GM12878 (cell line): ENCODE measurements at regions not wholly inside any gene's neighbourhood (a gene's known extent, or its start where the extent isn't known, plus 50 kb on each side); places are given as distances from the start of the nearest gene placed in this dataset.

Experiments used
- ATAC-seq: fragments of 200-7000 bp; cut with Tn5 transposase; 3 replicates; pipeline ENCODE4 v1.9.1; 2020; ENCODE audit warnings: mild to moderate bottlenecking, moderate library complexity
- BruUV-seq: library from RNA; stranded (reverse); fragments of 400-500 nt; replicated peaks from 2 replicates; lab custom pipeline; 2021; lab: Mats Ljungman, UMichigan
- CTCF ChIA-PET: fragments of 300-600 bp; sonication (Branson Sonifier 250); formaldehyde crosslinking; extraction: SDS; loops from one replicate; lab custom pipeline; 2021; ENCODE audit warnings: inconsistent platforms; lab: Yijun Ruan, JAX
- POLR2A ChIA-PET: fragments of 350-600 bp; formaldehyde crosslinking; extraction: SDS; loops from one replicate; lab custom pipeline; 2021; ENCODE audit warnings: inconsistent platforms; lab: Charles Lee
- RAD21 ChIA-PET: fragments of 300-600 bp; sonication (Branson Sonifier 250); formaldehyde crosslinking; loops from one replicate; lab custom pipeline; 2023; ENCODE audit warnings: antibody characterized with exemption; ENCODE audit not compliant: unreplicated experiment; lab: Charles Lee
- SMC1A ChIA-PET: fragments of 300-600 bp; sonication (Branson Sonifier 250); formaldehyde crosslinking; loops from one replicate; lab custom pipeline; 2023; ENCODE audit not compliant: unreplicated experiment, uncharacterized antibody; lab: Charles Lee
- DNase-seq: peaks from one replicate; pipeline ENCODE4 v3.0.0-alpha.2; 2011; ENCODE audit warnings: low read depth, low spot score
- FAIRE-seq: peaks from 3 replicates; lab custom pipeline; 2011; peaks lifted over from hg19 to GRCh38; lab: Jason Lieb, UNC
- H2AFZ ChIP-seq: 2 replicates; pipeline ENCODE4 v1.6.0; 2011; ENCODE audit warnings: low read depth, low read length, control low read depth; ENCODE audit not compliant: control insufficient read depth
- H3K27ac ChIP-seq: 2 replicates; pipeline ENCODE4 v1.5.1; 2011; ENCODE audit warnings: control low read depth; ENCODE audit not compliant: control insufficient read depth, insufficient read depth
- H3K27me3 ChIP-seq, 2 experiments: replicated peaks in 1 of 2; 2 replicates each; pipeline versions ENCODE4 v1.6.0 to v1.6.1; 2011; ENCODE audit warnings: low read length in 1 of 2; ENCODE audit not compliant: control insufficient read depth in 2 of 2, insufficient read depth in 2 of 2
- H3K36me3 ChIP-seq, 2 experiments: 2 replicates each; pipeline ENCODE4 v1.5.1; 2011; ENCODE audit warnings: low read length in 1 of 2; ENCODE audit not compliant: control insufficient read depth in 2 of 2, insufficient read depth in 2 of 2
- H3K4me1 ChIP-seq: 2 replicates; pipeline ENCODE4 v1.6.1; 2011; ENCODE audit warnings: mild to moderate bottlenecking, low read length, moderate library complexity, mixed read lengths; ENCODE audit not compliant: control insufficient read depth, insufficient read depth
- H3K4me2 ChIP-seq: 2 replicates; pipeline ENCODE4 v1.6.0; 2011; ENCODE audit warnings: control low read depth; ENCODE audit not compliant: control insufficient read depth, insufficient read depth
- H3K4me3 ChIP-seq: fragments of 200-600 bp; sonication (generic); 2 replicates; pipeline ENCODE4 v1.5.1; 2016
- H3K79me2 ChIP-seq: 2 replicates; pipeline ENCODE4 v1.6.0; 2011; ENCODE audit warnings: low read length; ENCODE audit not compliant: control insufficient read depth, insufficient read depth
- H3K9ac ChIP-seq: 2 replicates; pipeline ENCODE4 v1.8.0; 2011; ENCODE audit warnings: low read length, control low read depth, mixed read lengths; ENCODE audit not compliant: control insufficient read depth, insufficient read depth
- H3K9me3 ChIP-seq: replicated peaks from 3 replicates; pipeline ENCODE4 v1.5.1; 2011; ENCODE audit warnings: mild to moderate bottlenecking, low read length; ENCODE audit not compliant: control insufficient read depth, insufficient read depth
- H4K20me1 ChIP-seq: 2 replicates; pipeline ENCODE4 v1.6.0; 2011; ENCODE audit not compliant: control insufficient read depth, insufficient read depth
- BACH1 ChIP-seq: fragments of 450-650 bp; IDR thresholded peaks from 2 replicates; pipeline ENCODE4 v1.6.1; 2017; ENCODE audit warnings: mild to moderate bottlenecking, borderline replicate concordance
- MTA3 ChIP-seq: IDR thresholded peaks from 2 replicates; pipeline ENCODE4 v1.6.1; 2012; ENCODE audit warnings: low read length, inconsistent platforms, borderline replicate concordance
- RAD51 ChIP-seq: fragments of 450-650 bp; IDR thresholded peaks from 2 replicates; pipeline ENCODE4 v1.6.1; 2016; ENCODE audit warnings: moderate library complexity, mild to moderate bottlenecking, inconsistent platforms
- SMAD1 ChIP-seq: fragments of 450-650 bp; IDR thresholded peaks from 2 replicates; pipeline ENCODE4 v1.6.1; 2018; ENCODE audit warnings: mild to moderate bottlenecking, low read depth; ENCODE audit not compliant: partially characterized antibody
- SRF ChIP-seq, 2 experiments: IDR thresholded peaks; 2 replicates each; pipeline ENCODE4 v1.6.1; 2011; ENCODE audit warnings: low read depth in 2 of 2, low read length in 2 of 2, mild to moderate bottlenecking in 1 of 2, moderate library complexity in 1 of 2
- SUZ12 ChIP-seq: fragments of 200-600 bp; sonication (generic); IDR thresholded peaks from one replicate; pipeline ENCODE4 v1.6.1; 2018; ENCODE audit warnings: antibody characterized with exemption, mild to moderate bottlenecking; ENCODE audit not compliant: unreplicated experiment
- TCF3 ChIP-seq: IDR thresholded peaks from 2 replicates; pipeline ENCODE4 v1.6.1; 2012; ENCODE audit warnings: low read depth, mild to moderate bottlenecking, low read length, borderline replicate concordance; ENCODE audit not compliant: insufficient read depth
- ZBED1 ChIP-seq: IDR thresholded peaks from 2 replicates; pipeline ENCODE4 v1.6.1; 2016; ENCODE audit warnings: borderline replicate concordance
- ZNF384 ChIP-seq: IDR thresholded peaks from 2 replicates; pipeline ENCODE4 v1.6.1; 2012; ENCODE audit warnings: low read depth, mild to moderate bottlenecking, low read length, improper control_type of control experiment, borderline replicate concordance
- ZNF622 ChIP-seq: fragments of 450-650 bp; IDR thresholded peaks from 2 replicates; pipeline ENCODE4 v1.6.1; 2017; ENCODE audit warnings: mild to moderate bottlenecking, inconsistent platforms
- ZNF687 ChIP-seq: fragments of 450-650 bp; IDR thresholded peaks from 2 replicates; pipeline ENCODE4 v1.6.1; 2017; ENCODE audit warnings: mild to moderate bottlenecking, moderate library complexity
- WGBS: methylation state at CpG from one replicate; pipeline ENCODE4 v1.1.6; 2016; ENCODE audit warnings: low lambda C conversion rate; ENCODE audit not compliant: insufficient replicate concordance, insufficient coverage; ENCODE audit errors: missing lambda C conversion rate; 5-methylcytosine and 5-hydroxymethylcytosine counted together
- in situ Hi-C: fragments of 300-500 bp; cut with MboI; formaldehyde crosslinking; loops from 9 replicates; pipeline ENCODE4 v1.14.3; 2018; ENCODE audit warnings: mixed read lengths
- intact Hi-C: fragments of 100-400 bp; cut with micrococcal nuclease; formaldehyde crosslinking; loops from one replicate; pipeline ENCODE4 v1.14.2; 2022; ENCODE audit not compliant: unreplicated experiment

GRCh38 chr14:83287300-83287699, 1753.6 kb upstream of the SEL1L start (continued):
- no peak for TF ChIP-seq TCF3
- no peak for TF ChIP-seq ZNF622
- no peak for TF ChIP-seq SMAD1
- TF ChIP-seq BACH1, result no peak
- TF ChIP-seq ZNF687, result no peak
- TF ChIP-seq ZNF384, result no peak

- no peak overlapping the region for H3K4me3 ChIP-seq
- 23% methylated on average over 4 of the region's 4 CpGs for whole genome bisulfite sequencing
- H2AFZ ChIP-seq, result no peak overlapping the region
- CTCF ChIA-PET, result no interaction called here
- no peak overlapping the region for H3K9ac ChIP-seq
- SMC1A ChIA-PET, result interaction anchor here (1.5 kb wide), 1 partner anchor 11 kb away, joined by 3 read pairs; no protein-coding TSS in a partner anchor
- no peak overlapping the region for H3K4me2 ChIP-seq
- H3K27me3 ChIP-seq, result no peaks in the 10 kb centered on the region
- H3K27ac ChIP-seq, result no peak overlapping the region
- in situ Hi-C loops (no loop called here), intact Hi-C loops (no loop called here)
- FAIRE-seq (no peak), ATAC-seq (0 out of 3 replicates have a peak, but pooled peaks have one; percentile 52), DNase-seq (no peak)
- RAD21 ChIA-PET, result no interaction called here
- TF ChIP-seq SUZ12 (no peak), SRF (IDR thresholded peaks at IDR 0.05; ENCODE audit: low read depth in 2 of 2, low read length in 2 of 2) (no peak), ZBED1 (no peak), MTA3 (no peak), RAD51 (peak; percentile 51; the same call in 1 of the 2 replicates)
- H4K20me1 ChIP-seq, result no peaks in the 10 kb centered on the region
- no peaks in the 10 kb centered on the region for H3K79me2 ChIP-seq
- no peaks in the 10 kb centered on the region for H3K36me3 ChIP-seq
- no TSS peak for BruUV-seq
- no peaks in the 10 kb centered on the region for H3K9me3 ChIP-seq
- POLR2A ChIA-PET, result no interaction called here
- no peaks in the 10 kb centered on the region for H3K4me1 ChIP-seq
Measured at GRCh38 chr14:83289390-83289789, 1755.7 kb upstream of the SEL1L start.
